GM12878 (cell line): ENCODE measurements at regions not wholly inside any gene's neighbourhood (a gene's known extent, or its start where the extent isn't known, plus 50 kb on each side); places are given as distances from the start of the nearest gene placed in this dataset.

ENCODE experiments used
- CBFB ChIP-seq: IDR thresholded peaks from 2 replicates; pipeline ENCODE4 v1.6.1; 2016; ENCODE audit warnings: antibody characterized with exemption, low read depth
- CTCF ChIP-seq, 3 experiments: IDR thresholded peaks in 2 of 3; conservative IDR thresholded peaks in 1 of 3; 2 replicates each; pipeline ENCODE4 v1.5.1; 2011; ENCODE audit warnings: low read depth in 3 of 3, low read length in 3 of 3, mild to moderate bottlenecking in 3 of 3, control low read depth in 2 of 3, moderate library complexity in 2 of 3, inconsistent platforms in 1 of 3, mixed read lengths in 1 of 3; ENCODE audit not compliant: control insufficient read depth in 2 of 3, insufficient read depth in 1 of 3; ENCODE audit errors: extremely low read depth in 1 of 3
- E2F4 ChIP-seq: IDR thresholded peaks from 2 replicates; pipeline ENCODE4 v1.6.1; 2012; ENCODE audit warnings: low read depth, low read length, improper control_type of control experiment
- KDM1A ChIP-seq: fragments of 200-600 bp; sonication (generic); IDR thresholded peaks from 2 replicates; pipeline ENCODE4 v1.6.1; 2016; ENCODE audit warnings: borderline replicate concordance
- NR2C2 ChIP-seq: IDR thresholded peaks from 2 replicates; pipeline ENCODE4 v1.6.1; 2011; ENCODE audit warnings: borderline replicate concordance, low read depth; ENCODE audit not compliant: control insufficient read depth, insufficient read length
- NRF1 ChIP-seq: conservative IDR thresholded peaks from 2 replicates; pipeline ENCODE4 v1.6.1; 2011; ENCODE audit warnings: mild to moderate bottlenecking, low read depth, low read length, improper control_type of control experiment
- SMARCA5 ChIP-seq: fragments of 450-650 bp; IDR thresholded peaks from 2 replicates; pipeline ENCODE4 v1.6.1; 2017; ENCODE audit warnings: mild to moderate bottlenecking

GRCh38 chr18:50458366-50458765, 83.5 kb downstream of the SKA1 start:
- TF ChIP-seq KDM1A (no peak), CTCF (IDR thresholded peaks at IDR 0.05 in 2 of 3, conservative IDR thresholded peaks at IDR 0.05 in 1 of 3; ENCODE audit: control insufficient read depth in 2 of 3, extremely low read depth in 1 of 3, insufficient read depth in 1 of 3, low read depth in 3 of 3, low read length in 3 of 3) (no peak), SMARCA5 (no peak), NRF1 (no peak), E2F4 (no peak), NR2C2 (no peak), CBFB (no peak)
